Peyer's patch (tissue), 4 donors: ENCODE measurements at regions not wholly inside any gene's neighbourhood (a gene's known extent, or its start where the extent isn't known, plus 50 kb on each side); places are given as distances from the start of the nearest gene placed in this dataset.

Experiments
- CTCF ChIP-seq, 6 experiments: fragments of 450-650 bp in 4 of 6; fragments of 200-600 bp in 2 of 6; sonication (generic) in 1 of 6; IDR thresholded peaks; one replicate each; pipeline ENCODE4 v1.5.1; 2017 to 2019; ENCODE audit warnings: antibody characterized with exemption in 6 of 6, mild to moderate bottlenecking in 3 of 6, moderate library complexity in 1 of 6
- POLR2A ChIP-seq, 2 donors: fragments of 450-650 bp; IDR thresholded peaks; one replicate each; pipeline ENCODE4 v1.5.1; 2017; ENCODE audit warnings: antibody characterized with exemption in 2 of 2, mild to moderate bottlenecking in 2 of 2, moderate library complexity in 2 of 2

DNA sequence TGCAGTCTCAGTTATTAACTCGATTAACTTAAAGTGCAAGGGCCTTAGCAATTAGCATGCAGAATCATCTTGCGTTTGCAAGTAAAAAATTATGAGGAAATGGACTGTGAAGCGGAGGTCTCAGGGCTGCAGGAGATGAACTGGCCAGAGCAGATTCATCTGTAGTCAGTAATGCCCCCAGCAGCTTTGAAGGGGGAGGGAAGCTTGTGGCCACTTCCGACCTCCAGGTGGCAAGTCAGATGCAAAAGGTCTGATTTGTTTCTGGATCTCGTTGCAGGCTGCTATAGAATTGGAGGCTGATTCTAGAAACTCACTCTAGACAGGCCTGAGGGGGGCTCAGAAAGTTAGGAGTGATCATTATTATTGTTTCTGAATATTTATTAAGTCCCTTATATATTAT is 107.4 kb upstream of the RGS6 start:
- TF ChIP-seq CTCF (IDR thresholded peaks at IDR 0.05): no peak
- no peak for TF ChIP-seq POLR2A (IDR thresholded peaks at IDR 0.05)
